HCT116 (cell line): ENCODE measurements at regions not wholly inside any gene's neighbourhood (a gene's known extent, or its start where the extent isn't known, plus 50 kb on each side); places are given as distances from the start of the nearest gene placed in this dataset.

Experiments
- ATAC-seq: fragments of 200-7000 bp; cut with Tn5 transposase; 2 replicates; pipeline ENCODE4 v1.9.1; 2020; ENCODE audit warnings: mild to moderate bottlenecking, moderate library complexity
- BruUV-seq: library from RNA; stranded (reverse); fragments of 400-500 nt; replicated peaks from 2 replicates; lab custom pipeline; 2021; lab: Mats Ljungman, UMichigan
- CTCF ChIA-PET: fragments of 300-600 bp; sonication (Branson Sonifier 250); formaldehyde crosslinking; loops from one replicate; lab custom pipeline; 2021; ENCODE audit warnings: antibody characterized with exemption; lab: Charles Lee
- POLR2A ChIA-PET: fragments of 300-600, 350-600 bp; sonication (Branson Sonifier 250); formaldehyde crosslinking; loops from one replicate; lab custom pipeline; 2021; ENCODE audit warnings: antibody characterized with exemption; lab: Charles Lee
- RAD21 ChIA-PET, 2 experiments: fragments of 300-600 bp; sonication (Branson Sonifier 250); formaldehyde crosslinking; loops; one replicate each; lab custom pipeline; 2023; ENCODE audit warnings: low total read pairs in 2 of 2; ENCODE audit not compliant: uncharacterized antibody in 2 of 2, unreplicated experiment in 2 of 2, low non-redundant PET in 1 of 2; lab: Charles Lee
- DNase-seq: peaks from one replicate; pipeline ENCODE4 v3.0.0-alpha.2; 2010; ENCODE audit warnings: low read depth, low spot score
- H2AFZ ChIP-seq: fragments of 200-600 bp; shearing (Covaris generic), sonication (generic); 2 replicates; pipeline ENCODE4 v1.6.1; 2017; ENCODE audit warnings: low read depth, mixed run types, mixed read lengths, antibody characterized with exemption, low read length; ENCODE audit not compliant: poor library complexity, severe bottlenecking
- H3K27ac ChIP-seq: 2 replicates; pipeline ENCODE4 v1.5.1; 2012; ENCODE audit warnings: low read depth, low read length
- H3K27me3 ChIP-seq: fragments of 200-600 bp; sonication (generic); 2 replicates; pipeline ENCODE4 v1.6.1; 2016; ENCODE audit warnings: mixed run types, low read length, mixed read lengths; ENCODE audit not compliant: insufficient read depth
- H3K36me3 ChIP-seq, 2 experiments: fragments of 200-500 bp in 1 of 2; fragments of 200-600 bp in 1 of 2; sonication (Bioruptor generic) in 1 of 2; sonication (generic) in 1 of 2; 2 replicates each; pipeline versions ENCODE4 v1.5.1 to v1.6.1; 2014 to 2016; ENCODE audit warnings: low read length in 2 of 2, inconsistent platforms in 1 of 2, mixed read lengths in 1 of 2, mixed run types in 1 of 2; ENCODE audit not compliant: insufficient read depth in 2 of 2, control insufficient read depth in 1 of 2
- H3K4me1 ChIP-seq, 2 experiments: fragments of 200-600 bp in 1 of 2; sonication (generic) in 1 of 2; 2 replicates each; pipeline versions ENCODE4 v1.5.1 to v1.6.1; 2012 to 2017; ENCODE audit warnings: low read length in 2 of 2, inconsistent platforms in 1 of 2, mild to moderate bottlenecking in 1 of 2, mixed read lengths in 1 of 2, mixed run types in 1 of 2, moderate library complexity in 1 of 2; ENCODE audit not compliant: insufficient read depth in 2 of 2, control insufficient read depth in 1 of 2
- H3K4me2 ChIP-seq: fragments of 200-600 bp; sonication (generic); 2 replicates; pipeline ENCODE4 v1.6.1; 2017; ENCODE audit warnings: mixed run types, low read length, mixed read lengths
- H3K4me3 ChIP-seq, 2 experiments: fragments of 200-600 bp in 1 of 2; sonication (generic) in 1 of 2; replicated peaks in 1 of 2; 2 replicates each; pipeline ENCODE4 v1.5.1; 2011 to 2016; ENCODE audit warnings: low read length in 2 of 2, control low read depth in 1 of 2, low read depth in 1 of 2, mild to moderate bottlenecking in 1 of 2, mixed read lengths in 1 of 2, mixed run types in 1 of 2
- H3K79me2 ChIP-seq: fragments of 200-600 bp; sonication (generic); 2 replicates; pipeline ENCODE4 v1.6.1; 2017; ENCODE audit warnings: mild to moderate bottlenecking, mixed run types, low read length, moderate library complexity, mixed read lengths; ENCODE audit not compliant: insufficient read depth
- H3K9ac ChIP-seq: fragments of 200-600 bp; sonication (generic); 2 replicates; pipeline ENCODE4 v1.6.1; 2016; ENCODE audit warnings: low read length, mixed read lengths
- H3K9me2 ChIP-seq: fragments of 200-600 bp; sonication (generic), shearing (Covaris generic); 2 replicates; pipeline ENCODE4 v1.6.1; 2017; ENCODE audit warnings: mixed run types, mild to moderate bottlenecking, moderate library complexity; ENCODE audit not compliant: insufficient read depth
- H3K9me3 ChIP-seq, 2 experiments: fragments of 200-500 bp in 1 of 2; fragments of 200-600 bp in 1 of 2; sonication (Bioruptor generic) in 1 of 2; sonication (generic) in 1 of 2; 2 replicates each; pipeline ENCODE4 v1.6.1; 2014 to 2017; ENCODE audit warnings: low read length in 2 of 2, mixed read lengths in 2 of 2, inconsistent platforms in 1 of 2, low read depth in 1 of 2, mild to moderate bottlenecking in 1 of 2, mixed run types in 1 of 2, moderate library complexity in 1 of 2; ENCODE audit not compliant: control insufficient read depth in 1 of 2, insufficient read depth in 1 of 2
- H4K20me1 ChIP-seq: fragments of 200-600 bp; sonication (generic), shearing (Covaris generic); 2 replicates; pipeline ENCODE4 v1.6.1; 2017; ENCODE audit warnings: mixed run types, mild to moderate bottlenecking, moderate library complexity; ENCODE audit not compliant: insufficient read depth
- CBX3 ChIP-seq: IDR thresholded peaks from 2 replicates; pipeline ENCODE4 v1.6.1; 2012; ENCODE audit warnings: low read depth
- CTCF ChIP-seq, 3 experiments: fragments of 200-600 bp in 1 of 3; sonication (generic) in 1 of 3; IDR thresholded peaks in 2 of 3; conservative IDR thresholded peaks in 1 of 3; 2 replicates each; pipeline ENCODE4 v1.5.1; 2012 to 2017; ENCODE audit warnings: low read depth in 2 of 3, low read length in 2 of 3, antibody characterized with exemption in 1 of 3, borderline replicate concordance in 1 of 3, control low read depth in 1 of 3, mild to moderate bottlenecking in 1 of 3, mixed read lengths in 1 of 3, mixed run types in 1 of 3, moderate library complexity in 1 of 3; ENCODE audit not compliant: insufficient read depth in 1 of 3
- EGR1 ChIP-seq: IDR thresholded peaks from 2 replicates; pipeline ENCODE4 v1.6.1; 2012; ENCODE audit warnings: low read depth
- ELF1 ChIP-seq: IDR thresholded peaks from 2 replicates; pipeline ENCODE4 v1.6.1; 2012; ENCODE audit warnings: low read depth, borderline replicate concordance
- EZH2phosphoT487 ChIP-seq: fragments of 200-600 bp; IDR thresholded peaks from 2 replicates; pipeline ENCODE4 v1.6.1; 2018; ENCODE audit warnings: antibody characterized with exemption, borderline replicate concordance
- FOSL1 ChIP-seq: IDR thresholded peaks from 2 replicates; pipeline ENCODE4 v1.6.1; 2012; ENCODE audit warnings: low read depth
- JUND ChIP-seq: IDR thresholded peaks from 2 replicates; pipeline ENCODE4 v1.6.1; 2012
- MAX ChIP-seq: IDR thresholded peaks from 2 replicates; pipeline ENCODE4 v1.6.1; 2012
- POLR2A ChIP-seq: IDR thresholded peaks from 2 replicates; pipeline ENCODE4 v1.7.0; 2011; ENCODE audit warnings: borderline replicate concordance; ENCODE audit not compliant: insufficient read depth, insufficient read length; ENCODE audit errors: extremely low read depth
- POLR2AphosphoS5 ChIP-seq: IDR thresholded peaks from 2 replicates; pipeline ENCODE4 v1.6.1; 2011; ENCODE audit warnings: mild to moderate bottlenecking, low read depth, low read length, moderate library complexity
- SP1 ChIP-seq: IDR thresholded peaks from 2 replicates; pipeline ENCODE4 v1.6.1; 2012; ENCODE audit warnings: low read depth
- SRF ChIP-seq: IDR thresholded peaks from 2 replicates; pipeline ENCODE4 v1.6.1; 2012; ENCODE audit warnings: low read depth
- TCF7L2 ChIP-seq: IDR thresholded peaks from 2 replicates; pipeline ENCODE4 v1.7.0; 2011; ENCODE audit warnings: borderline replicate concordance, inconsistent platforms; ENCODE audit not compliant: insufficient read depth, insufficient read length; ENCODE audit errors: extremely low read depth
- YY1 ChIP-seq: IDR thresholded peaks from 2 replicates; pipeline ENCODE4 v1.6.1; 2011; ENCODE audit warnings: low read length, low read depth, moderate library complexity, mild to moderate bottlenecking; ENCODE audit not compliant: insufficient replicate concordance; ENCODE audit errors: extremely low read depth
- ZNF274 ChIP-seq: fragments of 200-500 bp; sonication (Bioruptor generic); IDR thresholded peaks from 2 replicates; pipeline ENCODE4 v1.6.1; 2014; ENCODE audit warnings: mild to moderate bottlenecking, low read depth, low read length, inconsistent platforms
- intact Hi-C: fragments of 100-400 bp; cut with micrococcal nuclease; formaldehyde crosslinking; loops from 2 replicates; pipeline ENCODE4 v1.10.0; 2022
- TF ChIP-seq, protein P1 (sequence below): IDR thresholded peaks from 2 replicates; pipeline ENCODE4 v1.6.1; 2012
- TF ChIP-seq, protein P2 (sequence below): IDR thresholded peaks from 2 replicates; pipeline ENCODE4 v1.6.1; 2012; ENCODE audit warnings: low read depth

DNA sequence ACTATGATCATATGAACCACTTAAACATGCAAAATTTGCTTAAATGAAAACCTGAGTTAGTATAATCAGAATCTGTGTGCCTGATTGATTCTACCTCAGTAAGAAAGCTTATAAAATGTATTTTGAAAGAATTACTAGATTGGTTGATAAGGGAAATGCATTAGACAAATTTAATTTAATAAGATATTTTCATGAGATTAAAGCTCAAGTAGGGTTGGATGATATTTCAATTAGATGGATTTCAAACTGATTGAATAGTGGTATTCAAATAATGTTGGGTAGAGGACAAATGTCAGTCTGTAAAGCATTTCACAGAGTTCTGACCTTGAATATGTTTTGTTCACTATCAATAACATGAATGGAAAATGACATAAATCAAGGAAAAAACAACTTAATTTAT, 780.4 kb upstream of the ALCAM start:
- Histone ChIP-seq H3K27me3 (no peaks in the 10 kb centered on the region), H2AFZ (no peak overlapping the region), H3K4me1 (no peaks in the 10 kb centered on the region; a peak in 1 of 4 replicates), H3K36me3 (no peaks in the 10 kb centered on the region), H3K9me3 (no peaks in the 10 kb centered on the region), H3K4me3 (no peak overlapping the region), H3K4me2 (no peak overlapping the region), H3K9ac (no peak overlapping the region), H3K79me2 (no peaks in the 10 kb centered on the region), H4K20me1 (no peaks in the 10 kb centered on the region), H3K27ac (no peak overlapping the region), H3K9me2 (no peaks in the 10 kb centered on the region)
- ChIA-PET RAD21 (no interaction called here), POLR2A (no interaction called here), CTCF (no interaction called here)
- ATAC-seq (no peak), DNase-seq (no peak)
- no TSS peak for BruUV-seq
- TF ChIP-seq JUND (no peak), SP1 (no peak), ELF1 (no peak), SRF (no peak), FOSL1 (no peak), ZNF274 (no peak), EGR1 (no peak), YY1 (no peak), CTCF (IDR thresholded peaks at IDR 0.05 in 2 of 3, conservative IDR thresholded peaks at IDR 0.05 in 1 of 3; ENCODE audit: borderline replicate concordance in 1 of 3, insufficient read depth in 1 of 3, low read depth in 2 of 3, low read length in 2 of 3) (no peak), MAX (no peak), CBX3 (no peak), POLR2A (no peak), EZH2phosphoT487 (no peak), POLR2AphosphoS5 (no peak), TCF7L2 (no peak)
- TF ChIP-seq, protein P1, sequence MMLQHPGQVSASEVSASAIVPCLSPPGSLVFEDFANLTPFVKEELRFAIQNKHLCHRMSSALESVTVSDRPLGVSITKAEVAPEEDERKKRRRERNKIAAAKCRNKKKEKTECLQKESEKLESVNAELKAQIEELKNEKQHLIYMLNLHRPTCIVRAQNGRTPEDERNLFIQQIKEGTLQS: no peak
- TF ChIP-seq, protein P2, sequence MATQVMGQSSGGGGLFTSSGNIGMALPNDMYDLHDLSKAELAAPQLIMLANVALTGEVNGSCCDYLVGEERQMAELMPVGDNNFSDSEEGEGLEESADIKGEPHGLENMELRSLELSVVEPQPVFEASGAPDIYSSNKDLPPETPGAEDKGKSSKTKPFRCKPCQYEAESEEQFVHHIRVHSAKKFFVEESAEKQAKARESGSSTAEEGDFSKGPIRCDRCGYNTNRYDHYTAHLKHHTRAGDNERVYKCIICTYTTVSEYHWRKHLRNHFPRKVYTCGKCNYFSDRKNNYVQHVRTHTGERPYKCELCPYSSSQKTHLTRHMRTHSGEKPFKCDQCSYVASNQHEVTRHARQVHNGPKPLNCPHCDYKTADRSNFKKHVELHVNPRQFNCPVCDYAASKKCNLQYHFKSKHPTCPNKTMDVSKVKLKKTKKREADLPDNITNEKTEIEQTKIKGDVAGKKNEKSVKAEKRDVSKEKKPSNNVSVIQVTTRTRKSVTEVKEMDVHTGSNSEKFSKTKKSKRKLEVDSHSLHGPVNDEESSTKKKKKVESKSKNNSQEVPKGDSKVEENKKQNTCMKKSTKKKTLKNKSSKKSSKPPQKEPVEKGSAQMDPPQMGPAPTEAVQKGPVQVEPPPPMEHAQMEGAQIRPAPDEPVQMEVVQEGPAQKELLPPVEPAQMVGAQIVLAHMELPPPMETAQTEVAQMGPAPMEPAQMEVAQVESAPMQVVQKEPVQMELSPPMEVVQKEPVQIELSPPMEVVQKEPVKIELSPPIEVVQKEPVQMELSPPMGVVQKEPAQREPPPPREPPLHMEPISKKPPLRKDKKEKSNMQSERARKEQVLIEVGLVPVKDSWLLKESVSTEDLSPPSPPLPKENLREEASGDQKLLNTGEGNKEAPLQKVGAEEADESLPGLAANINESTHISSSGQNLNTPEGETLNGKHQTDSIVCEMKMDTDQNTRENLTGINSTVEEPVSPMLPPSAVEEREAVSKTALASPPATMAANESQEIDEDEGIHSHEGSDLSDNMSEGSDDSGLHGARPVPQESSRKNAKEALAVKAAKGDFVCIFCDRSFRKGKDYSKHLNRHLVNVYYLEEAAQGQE: no peak
- intact Hi-C loops: no loop called here
